HTR-8/SVneo (cell line): ENCODE measurements at regions not wholly inside any gene's neighbourhood (a gene's known extent, or its start where the extent isn't known, plus 50 kb on each side); places are given as distances from the start of the nearest gene placed in this dataset.
"Not testable (repeated sequence)": the region's sequence is repeated elsewhere in the genome, so short reads cannot be mapped to it uniquely, and the experiment has no call there.

Experiments
- DNase-seq: peaks from one replicate; pipeline ENCODE4 v3.0.0; 2011; ENCODE audit warnings: low spot score, mixed read lengths; ENCODE audit not compliant: insufficient read length
- FAIRE-seq: peaks from 2 replicates; lab custom pipeline; 2011; peaks lifted over from hg19 to GRCh38; lab: Jason Lieb, UNC

- no peak for FAIRE-seq
Measured at GRCh38 chr3:109480014-109480413, 142.7 kb upstream of the DPPA4 start.

GRCh38 chr3:109478614-109479013 lies 141.3 kb upstream of the DPPA4 start:
- DNase-seq (no peak), FAIRE-seq (no peak)

More at GRCh38 chr3:109480014-109480413, 142.7 kb upstream of the DPPA4 start:
- DNase-seq = no peak

- no peak for DNase-seq
- FAIRE-seq = no peak
Measured at GRCh38 chr3:109460961-109461360, 123.6 kb upstream of the DPPA4 start.

- FAIRE-seq (no peak), DNase-seq (no peak)
Measured at GRCh38 chr3:109445210-109445609, 107.9 kb upstream of the DPPA4 start.

GRCh38 chr3:109442531-109442930 lies 105.2 kb upstream of the DPPA4 start:
- DNase-seq (no peak), FAIRE-seq (no peak)

- FAIRE-seq = no peak
- DNase-seq = no peak
Measured at GRCh38 chr3:109440353-109440752, 103.0 kb upstream of the DPPA4 start.

GRCh38 chr3:109432833-109433232 lies 95.5 kb upstream of the DPPA4 start:
- DNase-seq (no peak), FAIRE-seq (no peak)

- DNase-seq (no peak), FAIRE-seq (no peak)
Measured at GRCh38 chr3:109430911-109431563, 93.7 kb upstream of the DPPA4 start.

- FAIRE-seq (no peak), DNase-seq (peak; percentile 25)
Measured at GRCh38 chr3:109413049-109413448, 75.7 kb upstream of the DPPA4 start.

- no peak for FAIRE-seq
Measured at GRCh38 chr3:109411547-109411946, 74.2 kb upstream of the DPPA4 start.

GRCh38 chr3:109396806-109397205 lies 59.5 kb upstream of the DPPA4 start:
- no peak for DNase-seq
- no peak for FAIRE-seq

More at GRCh38 chr3:109411547-109411946, 74.2 kb upstream of the DPPA4 start:
- no peak for DNase-seq

GRCh38 chr3:109393728-109394127 lies 56.4 kb upstream of the DPPA4 start:
- not testable (repeated sequence) for FAIRE-seq, DNase-seq

- FAIRE-seq (no peak), DNase-seq (no peak)
Measured at GRCh38 chr3:109392293-109392692, 54.9 kb upstream of the DPPA4 start.

- DNase-seq (no peak), FAIRE-seq (no peak)
Measured at GRCh38 chr3:109387621-109388020, 50.3 kb upstream of the DPPA4 start.

- FAIRE-seq = no peak
Measured at GRCh38 chr3:109387201-109387600, 49.9 kb upstream of the DPPA4 start.

More at GRCh38 chr3:109387201-109387600, 49.9 kb upstream of the DPPA4 start:
- DNase-seq = no peak
